ENCODE measurements at regions not wholly inside any gene's neighbourhood (a gene's known extent, or its start where the extent isn't known, plus 50 kb on each side); places are given as distances from the start of the nearest gene placed in this dataset.

DNA sequence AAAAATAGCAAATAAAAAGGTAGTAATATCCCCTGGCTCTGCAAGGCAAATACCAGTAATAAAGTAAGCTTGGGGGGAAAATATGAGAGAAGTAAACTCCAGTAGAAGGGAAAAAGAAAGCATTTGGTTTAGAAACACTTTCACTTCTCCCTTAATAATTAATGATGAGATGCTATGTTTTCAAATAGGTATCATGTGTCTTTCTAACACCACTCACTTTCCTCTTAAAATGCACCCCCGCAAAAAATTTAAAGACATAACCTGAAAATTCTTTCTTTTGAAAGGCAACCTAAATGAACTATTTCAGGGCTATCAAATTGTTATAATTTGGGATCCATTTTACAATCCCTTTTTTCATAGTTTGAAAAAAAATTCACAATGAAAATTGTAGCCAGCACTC is 240.3 kb downstream of the SNX10 start:
- Histone ChIP-seq H2AFZ (ENCODE audit: low read depth, low read length) (no peak overlapping the region), H3K4me1 (replicated peaks in 1 of 2; ENCODE audit: control insufficient read depth in 2 of 2, insufficient read depth in 2 of 2, low read length in 2 of 2) (no peaks in the 10 kb centered on the region), H3K9me1 (ENCODE audit: control insufficient read depth, insufficient read depth, low read length) (no peaks in the 10 kb centered on the region), H3K27ac (ENCODE audit: extremely low read depth, low read depth, low read length) (no peak overlapping the region), H3K36me3 (ENCODE audit: control insufficient read depth, insufficient read depth, low read length) (no peaks in the 10 kb centered on the region), H3K9ac (ENCODE audit: insufficient read depth in 1 of 2, low read depth in 2 of 2, low read length in 2 of 2) (no peak overlapping the region), H3K9me3 (replicated peaks; ENCODE audit: control insufficient read depth, insufficient read depth, low read depth, low read length) (no peaks in the 10 kb centered on the region), H4K20me1 (replicated peaks; ENCODE audit: control insufficient read depth, insufficient read depth, low read length) (no peaks in the 10 kb centered on the region), H3K79me2 (ENCODE audit: control insufficient read depth, insufficient read depth, low read length) (no peaks in the 10 kb centered on the region), H3K4me3 (no peak overlapping the region), H3K27me3 (ENCODE audit: control insufficient read depth in 2 of 2, insufficient read depth in 2 of 2, low read length in 2 of 2) (peaks cover 23 to 24% of the 10 kb centered on the region in 2 experiments), H3K4me2 (ENCODE audit: insufficient read depth, low read length) (no peak overlapping the region)
- intact Hi-C loops (cut with micrococcal nuclease) = no loop called here
- DNase-seq (ENCODE audit: extremely low read depth in 1 of 4, low spot score in 3 of 4) (no peak), FAIRE-seq (no peak), ATAC-seq (no peak)
- no TSS peak for BruUV-seq (replicated peaks)
- TF ChIP-seq COPS2 (conservative IDR thresholded peaks at IDR 0.05) (no peak), BHLHE40 (IDR thresholded peaks at IDR 0.05; ENCODE audit: low read length) (no peak), BCOR (IDR thresholded peaks at IDR 0.05) (no peak), ILF3 (IDR thresholded peaks at IDR 0.05; ENCODE audit: borderline replicate concordance) (no peak), RB1 (IDR thresholded peaks at IDR 0.05; ENCODE audit: low read depth) (no peak)
- in situ Hi-C loops (cut with MboI) = no loop called here
- 0% methylated on average over 1 of the region's 1 CpG for WGBS (ENCODE audit: insufficient coverage, low coverage, missing lambda C conversion rate)
- ChIA-PET POLR2A (interaction anchor here (0.6 to 1.9 kb wide), 4 partner anchors 11 to 596 kb away, joined by 3 to 7 read pairs (median 3); no protein-coding TSS in a partner anchor), CTCF (ENCODE audit: low intra/inter-chr PET ratio) (no interaction called here)

DNA sequence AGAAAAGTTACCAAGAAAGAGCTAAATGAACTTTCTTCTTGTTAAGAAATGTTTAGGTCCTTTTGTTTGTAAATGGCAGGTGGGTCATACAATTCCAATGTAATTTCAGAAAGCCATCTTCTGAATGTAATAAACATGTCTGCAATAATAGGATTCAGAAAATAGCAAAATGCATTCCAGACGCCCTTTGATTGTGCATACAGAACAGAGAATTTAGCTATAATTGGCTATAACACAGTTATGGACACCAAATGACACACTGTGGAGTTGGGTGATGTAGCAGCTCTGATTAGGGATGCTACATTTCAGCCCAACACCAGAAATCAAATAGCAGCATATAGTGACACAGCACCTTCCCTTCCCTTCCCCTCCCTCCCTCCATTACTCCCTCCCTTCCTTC is 240.8 kb downstream of the SNX10 start:
- Histone ChIP-seq H3K4me2 (ENCODE audit: insufficient read depth, low read length) (no peak overlapping the region), H3K9ac (ENCODE audit: insufficient read depth in 1 of 2, low read depth in 2 of 2, low read length in 2 of 2) (no peak overlapping the region), H3K27me3 (ENCODE audit: control insufficient read depth in 2 of 2, insufficient read depth in 2 of 2, low read length in 2 of 2) (peaks cover 23 to 27% of the 10 kb centered on the region in 2 experiments), H3K9me1 (ENCODE audit: control insufficient read depth, insufficient read depth, low read length) (no peaks in the 10 kb centered on the region), H3K4me3 (no peak overlapping the region), H3K27ac (ENCODE audit: extremely low read depth, low read depth, low read length) (no peak overlapping the region), H3K36me3 (ENCODE audit: control insufficient read depth, insufficient read depth, low read length) (no peaks in the 10 kb centered on the region), H3K4me1 (replicated peaks in 1 of 2; ENCODE audit: control insufficient read depth in 2 of 2, insufficient read depth in 2 of 2, low read length in 2 of 2) (no peaks in the 10 kb centered on the region), H3K79me2 (ENCODE audit: control insufficient read depth, insufficient read depth, low read length) (no peaks in the 10 kb centered on the region), H4K20me1 (replicated peaks; ENCODE audit: control insufficient read depth, insufficient read depth, low read length) (no peaks in the 10 kb centered on the region), H3K9me3 (replicated peaks; ENCODE audit: control insufficient read depth, insufficient read depth, low read depth, low read length) (no peaks in the 10 kb centered on the region), H2AFZ (ENCODE audit: low read depth, low read length) (no peak overlapping the region)
- DNase-seq (ENCODE audit: extremely low read depth in 1 of 4, low spot score in 3 of 4) = no peak
- no peak for ATAC-seq
- POLR2A ChIA-PET = interaction anchor here (0.6 to 1.9 kb wide), 3 partner anchors 10 to 595 kb away, joined by 3 to 7 read pairs (median 3); no protein-coding TSS in a partner anchor
- 5% methylated on average over 1 of the region's 1 CpG for WGBS (ENCODE audit: insufficient coverage, low coverage, missing lambda C conversion rate)
- intact Hi-C loops (cut with micrococcal nuclease) = no loop called here
- no peak for FAIRE-seq
- BruUV-seq (replicated peaks) = no TSS peak
- in situ Hi-C loops (cut with MboI) = no loop called here
- TF ChIP-seq ATF7 (IDR thresholded peaks at IDR 0.05) = no peak
- TF ChIP-seq, protein P1, sequence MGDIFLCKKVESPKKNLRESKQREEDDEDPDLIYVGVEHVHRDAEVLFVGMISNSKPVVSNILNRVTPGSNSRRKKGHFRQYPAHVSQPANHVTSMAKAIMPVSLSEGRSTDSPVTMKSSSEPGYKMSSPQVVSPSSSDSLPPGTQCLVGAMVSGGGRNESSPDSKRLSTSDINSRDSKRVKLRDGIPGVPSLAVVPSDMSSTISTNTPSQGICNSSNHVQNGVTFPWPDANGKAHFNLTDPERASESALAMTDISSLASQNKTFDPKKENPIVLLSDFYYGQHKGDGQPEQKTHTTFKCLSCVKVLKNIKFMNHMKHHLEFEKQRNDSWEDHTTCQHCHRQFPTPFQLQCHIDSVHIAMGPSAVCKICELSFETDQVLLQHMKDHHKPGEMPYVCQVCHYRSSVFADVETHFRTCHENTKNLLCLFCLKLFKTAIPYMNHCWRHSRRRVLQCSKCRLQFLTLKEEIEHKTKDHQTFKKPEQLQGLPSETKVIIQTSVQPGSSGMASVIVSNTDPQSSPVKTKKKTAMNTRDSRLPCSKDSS (IDR thresholded peaks at IDR 0.05; ENCODE audit: low read depth, partially characterized antibody) = no peak
- TF ChIP-seq GTF2F1 (IDR thresholded peaks at IDR 0.05; ENCODE audit: low read depth, low read length) = no peak
- CTCF ChIA-PET (ENCODE audit: low intra/inter-chr PET ratio) = no interaction called here

Measured in K562 (cell line).